GM19372 (cell line): ENCODE measurements at regions not wholly inside any gene's neighbourhood (a gene's known extent, or its start where the extent isn't known, plus 50 kb on each side); places are given as distances from the start of the nearest gene placed in this dataset.

ENCODE experiments used
- ATAC-seq: cut with Tn5 transposase; IDR thresholded peaks from one replicate; pipeline ENCODE4 v1.9.1; 2021; ENCODE audit warnings: mild to moderate bottlenecking, low read depth, moderate library complexity; ENCODE audit not compliant: unreplicated experiment

DNA sequence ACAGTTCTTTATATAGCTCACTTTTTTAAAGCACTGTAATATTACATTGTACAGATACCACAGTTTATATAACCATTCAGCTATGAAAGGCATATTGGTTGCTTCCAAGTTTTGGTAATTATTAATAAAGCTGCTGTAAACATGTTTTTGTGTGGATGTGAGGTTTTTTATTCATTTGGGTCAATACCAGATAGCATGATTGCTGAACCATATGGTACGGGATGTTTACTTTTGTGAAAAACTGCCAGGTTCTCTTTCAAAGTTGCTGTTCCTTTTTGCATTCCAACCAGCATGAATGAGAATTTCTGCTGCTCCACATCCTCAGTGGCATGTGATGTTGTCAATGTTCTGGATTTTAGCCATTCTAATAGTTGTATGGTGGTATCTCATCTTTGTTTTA, 439.6 kb upstream of the NMUR2 start:
- ATAC-seq = no peak

DNA sequence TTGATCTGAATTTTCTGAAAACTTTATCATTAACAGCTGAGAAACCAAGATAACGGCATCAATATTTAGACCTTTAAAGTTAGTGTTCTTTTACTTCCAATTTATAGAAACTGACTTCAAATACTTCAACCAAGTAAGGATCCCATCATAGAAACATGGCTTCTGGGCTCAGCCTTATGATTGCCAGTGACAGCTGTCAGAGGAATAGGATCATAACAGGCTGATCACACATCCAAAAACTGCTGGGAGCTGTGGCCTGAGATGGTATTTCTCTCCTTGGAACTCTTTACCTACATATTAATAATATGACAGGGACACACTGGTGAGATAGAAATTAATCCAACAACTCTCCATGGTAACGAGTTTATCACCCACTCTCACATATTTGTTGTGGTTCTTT, 448.3 kb upstream of the NMUR2 start:
- no peak for ATAC-seq

GRCh38 chr5:152855441-152855840, 450.4 kb upstream of the NMUR2 start:
- ATAC-seq = no peak

DNA sequence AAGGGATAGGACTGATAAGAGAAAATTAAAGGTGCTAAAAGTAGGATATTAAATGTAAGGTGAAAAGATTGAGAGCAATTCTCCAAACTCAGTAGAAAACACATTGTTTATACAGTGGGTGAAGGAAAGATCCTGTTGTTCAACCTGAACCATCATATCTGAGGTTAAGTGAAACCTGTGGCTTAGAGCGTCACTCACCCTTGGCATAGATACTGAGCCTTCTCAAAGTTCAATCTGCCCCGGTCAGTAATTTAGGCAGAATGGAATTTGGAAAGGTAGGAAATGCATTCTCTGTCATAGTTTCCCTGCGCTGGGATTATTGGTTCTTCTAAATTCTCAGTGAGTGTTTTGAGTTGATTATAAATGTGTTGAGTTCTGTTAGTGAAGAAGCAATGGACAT, 456.2 kb upstream of the NMUR2 start:
- ATAC-seq = no peak

- ATAC-seq = no peak
Observed at GRCh38 chr5:152864447-152864846, 459.4 kb upstream of the NMUR2 start.

- no peak for ATAC-seq
Observed at GRCh38 chr5:152864991-152865390, 459.9 kb upstream of the NMUR2 start.

DNA sequence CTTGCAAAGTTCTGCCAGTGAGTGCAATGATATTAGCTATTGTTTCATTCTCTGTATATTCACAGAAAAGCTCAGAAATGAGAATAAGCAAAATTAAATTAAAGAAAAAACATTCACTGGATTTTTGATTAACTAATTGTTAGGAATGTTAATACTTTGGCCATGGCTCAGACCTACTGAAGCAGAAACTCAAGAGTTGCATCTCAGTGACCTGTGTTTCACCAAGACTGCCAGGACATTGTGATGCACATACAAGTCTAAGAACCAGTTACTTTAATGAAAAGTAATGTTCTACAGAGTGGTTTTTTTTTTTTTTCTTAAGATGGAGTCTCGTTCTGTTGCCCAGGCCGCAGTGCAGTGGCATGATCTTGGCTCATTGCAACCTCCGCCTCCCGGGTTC, 464.9 kb upstream of the NMUR2 start:
- no peak for ATAC-seq

GRCh38 chr5:152882621-152883020, 477.5 kb upstream of the NMUR2 start:
- ATAC-seq = no peak

DNA sequence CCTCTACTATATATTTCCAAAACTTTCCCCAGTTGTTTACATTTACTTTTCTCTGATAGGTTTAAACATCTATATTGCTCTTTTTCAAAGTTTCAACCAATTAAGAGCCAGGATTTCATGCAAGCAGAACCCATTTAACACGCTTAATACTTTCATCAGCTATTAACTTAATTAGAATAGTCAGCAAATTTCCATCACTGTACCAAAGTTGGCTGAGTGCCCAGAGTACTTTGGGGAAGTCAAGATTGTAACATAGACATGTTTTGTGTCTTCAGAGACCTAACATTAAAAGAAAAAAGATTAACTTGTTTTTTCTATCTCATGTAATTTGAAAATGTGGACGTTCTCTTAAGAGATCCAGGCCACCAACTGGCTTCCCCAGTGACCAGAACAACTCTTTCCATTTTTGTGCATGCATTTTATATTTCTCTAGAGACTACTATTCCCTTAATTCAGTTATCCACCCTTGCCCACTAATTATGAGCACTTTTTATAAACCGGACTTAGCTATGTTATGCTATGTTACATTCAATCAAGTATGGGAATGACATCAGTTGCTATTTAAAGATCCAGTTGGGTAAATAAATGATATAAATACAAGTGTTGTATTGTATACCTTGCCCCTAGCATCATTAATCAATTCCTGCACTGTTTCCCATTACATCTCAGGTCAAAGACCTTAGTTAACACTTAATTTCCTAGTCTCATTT, 478.1 kb upstream of the NMUR2 start:
- no peak for ATAC-seq

DNA sequence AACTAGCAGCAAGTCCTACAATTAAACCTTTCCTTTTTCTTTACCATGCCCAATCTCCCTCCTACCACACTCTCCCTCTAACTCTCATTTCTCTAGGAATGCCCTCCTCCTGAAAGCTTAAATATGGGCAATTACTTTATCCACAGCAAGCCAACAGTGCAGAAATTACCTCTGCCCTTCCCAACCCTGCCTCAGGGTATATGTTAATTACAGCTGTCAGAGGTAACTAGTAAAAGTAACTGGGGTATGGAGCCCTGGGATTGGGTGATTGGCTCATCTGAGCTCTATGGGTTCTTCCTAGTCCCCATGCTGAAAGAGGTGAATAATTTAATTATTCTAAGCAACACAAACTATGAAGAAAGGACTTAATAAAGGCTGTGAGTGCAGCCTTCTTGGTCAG, 478.9 kb upstream of the NMUR2 start:
- no peak for ATAC-seq

DNA sequence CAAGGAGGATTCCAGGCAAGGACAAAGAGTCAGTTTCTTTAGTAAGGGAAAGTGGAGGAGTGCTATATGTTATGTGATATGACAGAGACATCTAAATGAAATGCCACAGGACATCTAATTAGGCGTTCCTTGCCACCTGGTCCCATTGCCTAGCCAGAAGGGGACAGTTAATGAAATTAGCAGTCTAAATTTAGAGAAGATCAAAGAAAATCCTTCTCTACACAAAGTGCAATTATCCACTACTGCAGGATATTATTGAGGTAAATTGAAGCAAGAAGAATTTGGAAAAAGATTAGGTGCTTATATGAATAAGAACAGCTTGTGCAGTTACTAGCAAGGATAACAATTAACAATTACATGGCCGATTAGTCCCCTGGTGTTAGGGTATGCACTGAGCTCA, 495.3 kb upstream of the NMUR2 start:
- ATAC-seq = no peak

- ATAC-seq = no peak
Observed at GRCh38 chr5:152901754-152902153, 496.7 kb upstream of the NMUR2 start.

GRCh38 chr5:152905286-152905685, 500.2 kb upstream of the NMUR2 start:
- no peak for ATAC-seq

DNA sequence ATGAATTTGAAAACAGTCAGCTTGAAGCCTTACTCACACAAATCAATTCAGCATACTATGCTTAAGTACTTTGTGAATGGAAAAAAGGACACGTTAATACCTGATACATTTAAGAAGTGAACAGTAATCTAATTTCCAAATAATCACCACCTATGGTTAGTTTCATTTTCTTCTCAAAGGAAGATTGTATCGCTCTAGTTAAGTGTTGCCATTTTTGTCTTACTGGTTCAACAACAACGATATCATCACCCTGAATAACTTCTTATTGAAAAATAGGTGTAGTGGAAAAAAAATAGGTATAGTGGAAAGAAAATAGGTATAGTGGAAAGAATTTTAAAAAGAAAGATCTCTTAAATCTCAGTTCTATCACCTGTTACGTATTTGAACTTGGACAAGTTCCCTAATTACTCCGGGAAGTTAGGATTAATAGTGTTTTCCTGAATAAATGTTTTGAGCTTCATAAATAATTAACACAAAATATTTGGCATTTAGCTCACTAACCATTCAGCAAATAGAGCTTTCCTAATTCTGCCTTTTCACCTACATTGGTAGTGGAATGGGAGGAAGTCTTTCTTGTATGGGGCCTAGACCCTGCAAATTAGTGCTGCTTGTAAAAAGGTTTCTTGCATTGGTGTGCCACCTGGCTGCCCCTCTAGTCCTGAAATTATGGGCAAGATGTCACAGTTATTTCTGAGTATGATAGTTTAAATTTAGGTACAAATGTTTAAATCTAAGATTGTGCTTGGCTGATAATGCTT, 502.6 kb upstream of the NMUR2 start:
- ATAC-seq = no peak

GRCh38 chr5:152912924-152913323, 507.8 kb upstream of the NMUR2 start:
- no peak for ATAC-seq

GRCh38 chr5:152932621-152933020, 527.5 kb upstream of the NMUR2 start:
- no peak for ATAC-seq

DNA sequence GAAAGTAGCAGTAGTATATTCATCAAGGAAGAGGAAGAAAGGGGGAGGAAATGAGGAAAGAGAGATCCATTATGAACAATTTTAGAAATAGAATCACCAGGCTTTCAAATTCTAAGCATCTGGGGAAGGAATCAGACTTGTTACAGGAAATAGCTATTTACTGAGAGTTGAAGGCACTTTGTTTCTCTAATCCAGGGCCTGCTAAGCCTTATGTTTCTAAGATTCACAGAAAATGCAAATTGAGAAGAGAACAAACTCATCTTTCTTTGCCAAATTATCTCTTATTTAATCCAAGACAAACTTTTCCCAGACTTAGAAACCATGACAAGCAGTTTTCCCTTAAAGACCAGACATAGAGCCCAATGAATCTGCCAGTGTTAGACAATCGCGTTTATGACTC, 528.0 kb upstream of the NMUR2 start:
- ATAC-seq = no peak

DNA sequence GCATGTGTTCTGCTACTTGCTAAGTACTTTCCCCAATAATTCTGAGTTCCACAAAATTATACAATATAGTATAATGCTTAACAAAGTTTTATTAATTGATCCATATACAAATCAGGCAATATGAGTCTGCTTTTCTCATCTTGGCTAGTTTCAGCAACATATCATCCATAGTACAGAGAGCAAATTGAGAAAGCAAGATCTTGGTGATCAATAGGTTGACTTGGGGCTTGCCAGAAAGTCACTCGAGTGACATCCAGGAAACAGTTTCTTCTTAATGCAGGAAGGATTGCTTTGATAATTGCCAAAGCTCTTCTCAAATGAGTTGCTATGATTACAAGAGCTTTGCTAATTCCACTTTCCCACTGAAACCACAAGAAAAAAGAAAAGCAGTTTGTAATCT, 533.6 kb upstream of the NMUR2 start:
- no peak for ATAC-seq

- no peak for ATAC-seq
Observed at GRCh38 chr5:152942633-152943336, 537.7 kb upstream of the NMUR2 start.

- no peak for ATAC-seq
Observed at GRCh38 chr5:152953788-152954483, 536.5 kb upstream of the GRIA1 start.
